MCF 10A (cell line): ENCODE measurements at regions not wholly inside any gene's neighbourhood (a gene's known extent, or its start where the extent isn't known, plus 50 kb on each side); places are given as distances from the start of the nearest gene placed in this dataset.

Experiments
- BruUV-seq: library from RNA; stranded (reverse); fragments of 400-500 nt; replicated peaks from 2 replicates; lab custom pipeline; 2021; lab: Mats Ljungman, UMichigan
- CTCF ChIA-PET: fragments of 300-600 bp; sonication (Branson Sonifier 250); formaldehyde crosslinking; extraction: SDS; loops from one replicate; lab custom pipeline; 2021; ENCODE audit warnings: antibody characterized with exemption, inconsistent platforms; lab: Yijun Ruan, JAX
- POLR2A ChIA-PET: fragments of 300-600, 350-650 bp; sonication (Branson Sonifier 250); formaldehyde crosslinking; extraction: SDS; loops from one replicate; lab custom pipeline; 2020; ENCODE audit warnings: antibody characterized with exemption, inconsistent platforms; lab: Yijun Ruan, JAX
- DNase-seq: peaks from one replicate; pipeline ENCODE4 v3.0.0-alpha.2; 2018; ENCODE audit not compliant: unreplicated experiment
- H3K27ac Mint-ChIP-seq: one replicate; pipeline ENCODE4 v1.8.0; 2022; ENCODE audit warnings: mild to moderate bottlenecking, low read depth, mixed read lengths; ENCODE audit not compliant: unreplicated experiment
- H3K27me3 Mint-ChIP-seq: one replicate; pipeline ENCODE4 v1.8.0; 2022; ENCODE audit warnings: mixed read lengths; ENCODE audit not compliant: insufficient read depth, unreplicated experiment
- H3K36me3 Mint-ChIP-seq: one replicate; pipeline ENCODE4 v1.8.0; 2022; ENCODE audit warnings: mild to moderate bottlenecking, moderate library complexity, mixed read lengths; ENCODE audit not compliant: insufficient read depth, unreplicated experiment
- H3K4me1 Mint-ChIP-seq: one replicate; pipeline ENCODE4 v1.8.0; 2022; ENCODE audit warnings: mixed read lengths; ENCODE audit not compliant: insufficient read depth, unreplicated experiment
- H3K4me3 Mint-ChIP-seq: one replicate; pipeline ENCODE4 v1.8.0; 2022; ENCODE audit warnings: mild to moderate bottlenecking, moderate library complexity, mixed read lengths; ENCODE audit not compliant: unreplicated experiment
- H3K9me3 Mint-ChIP-seq: one replicate; pipeline ENCODE4 v1.8.0; 2022; ENCODE audit warnings: mixed read lengths; ENCODE audit not compliant: unreplicated experiment
- CTCF ChIP-seq: fragments of 200-600 bp; IDR thresholded peaks from one replicate; pipeline ENCODE4 v1.8.0; 2022; ENCODE audit warnings: antibody characterized with exemption, mild to moderate bottlenecking; ENCODE audit not compliant: unreplicated experiment
- intact Hi-C: fragments of 100-400 bp; cut with micrococcal nuclease; formaldehyde crosslinking; loops from 2 replicates; pipeline ENCODE4 v1.14.1; 2022

DNA sequence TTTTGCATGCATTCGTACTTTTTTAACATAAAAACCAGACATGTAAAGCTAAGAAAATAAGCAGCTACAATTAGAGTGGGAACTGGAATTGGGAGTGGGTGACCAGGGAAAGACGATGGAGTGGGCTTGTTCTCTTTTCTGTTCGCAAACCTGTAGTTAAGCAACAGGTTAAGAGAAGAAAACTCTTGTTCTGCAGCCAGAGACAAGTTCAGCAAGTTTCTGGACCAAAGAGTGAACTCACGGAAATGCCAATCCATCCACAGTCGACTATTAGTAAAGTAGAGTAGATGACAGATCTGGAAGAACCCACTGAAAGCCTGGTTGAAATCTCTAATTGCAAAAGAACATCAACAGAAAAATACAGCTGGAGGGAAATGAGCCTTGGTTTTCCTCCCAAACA, 197.8 kb downstream of the TFAP2A start:
- no peaks in the 10 kb centered on the region for H3K27me3 Mint-ChIP-seq
- no peak for TF ChIP-seq CTCF
- H3K4me3 Mint-ChIP-seq, result no peak overlapping the region
- ChIA-PET POLR2A (no interaction called here), CTCF (interaction anchor here (0.6 kb wide), 1 partner anchor 375 kb away, joined by 4 read pairs; no protein-coding TSS in a partner anchor)
- H3K9me3 Mint-ChIP-seq, result peaks cover 6% of the 10 kb centered on the region
- H3K4me1 Mint-ChIP-seq, result peaks cover 15% of the 10 kb centered on the region
- no peak overlapping the region for H3K27ac Mint-ChIP-seq
- intact Hi-C loops, result no loop called here
- no TSS peak for BruUV-seq
- DNase-seq, result no peak
- no peaks in the 10 kb centered on the region for H3K36me3 Mint-ChIP-seq

- ChIA-PET CTCF (interaction anchor here (0.6 kb wide), 1 partner anchor 455 kb away, joined by 4 read pairs; no protein-coding TSS in a partner anchor), POLR2A (no interaction called here)
- Mint-ChIP-seq H3K27ac (no peak overlapping the region), H3K9me3 (peaks cover 6% of the 10 kb centered on the region), H3K4me3 (no peak overlapping the region), H3K27me3 (no peaks in the 10 kb centered on the region), H3K36me3 (no peaks in the 10 kb centered on the region), H3K4me1 (peaks cover 15% of the 10 kb centered on the region)
- no peak for TF ChIP-seq CTCF
- no peak for DNase-seq
- BruUV-seq, result no TSS peak
- intact Hi-C loops, result no loop called here
Observed at GRCh38 chr6:10215326-10216110, 199.4 kb downstream of the TFAP2A start.

DNA sequence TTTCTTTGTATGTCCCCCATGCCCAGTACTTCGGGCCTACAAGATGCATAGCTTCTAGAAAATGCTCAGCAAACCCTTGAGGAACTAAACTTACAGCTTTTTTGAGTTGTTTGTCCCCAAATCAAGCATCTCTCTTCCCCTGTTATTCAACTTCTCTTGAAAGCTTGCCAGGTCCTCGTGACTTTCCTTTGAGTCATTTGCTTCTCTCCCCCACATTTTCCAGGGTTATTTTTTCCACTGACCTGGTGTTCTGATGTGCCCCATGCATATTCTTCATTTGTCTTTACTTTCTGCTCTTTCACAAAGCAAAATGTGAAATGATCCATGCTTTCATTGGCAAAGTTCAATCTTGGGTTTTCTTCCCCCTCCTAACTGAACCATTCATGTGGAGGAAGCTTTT, 204.8 kb downstream of the TFAP2A start:
- peak overlapping the region; percentile 29 for H3K27ac Mint-ChIP-seq
- no peak for TF ChIP-seq CTCF
- ChIA-PET CTCF (interaction anchor here (0.6 kb wide), 2 partner anchors 73 to 768 kb away, joined by 3 read pairs; no protein-coding TSS in a partner anchor), POLR2A (interaction anchor here (0.6 to 1.2 kb wide), 3 partner anchors 8 to 207 kb away, joined by 3 to 5 read pairs (median 4); no protein-coding TSS in a partner anchor)
- intact Hi-C loops, result no loop called here
- BruUV-seq, result no TSS peak
- no peaks in the 10 kb centered on the region for H3K36me3 Mint-ChIP-seq
- no peak overlapping the region for H3K4me3 Mint-ChIP-seq
- no peaks in the 10 kb centered on the region for H3K9me3 Mint-ChIP-seq
- peaks cover 20% of the 10 kb centered on the region for H3K4me1 Mint-ChIP-seq
- H3K27me3 Mint-ChIP-seq, result no peaks in the 10 kb centered on the region
- peak; percentile 69 for DNase-seq

GRCh38 chr6:10205892-10206291, 209.0 kb downstream of the TFAP2A start:
- intact Hi-C loops, result no loop called here
- POLR2A ChIA-PET, result no interaction called here
- Mint-ChIP-seq H3K4me3 (no peak overlapping the region), H3K27ac (no peak overlapping the region), H3K4me1 (peaks cover 32% of the 10 kb centered on the region), H3K9me3 (no peaks in the 10 kb centered on the region), H3K36me3 (no peaks in the 10 kb centered on the region), H3K27me3 (no peaks in the 10 kb centered on the region)
- no TSS peak for BruUV-seq
- DNase-seq, result no peak
- CTCF ChIA-PET, result no interaction called here
- no peak for TF ChIP-seq CTCF
